ENCODE measurements at regions not wholly inside any gene's neighbourhood (a gene's known extent, or its start where the extent isn't known, plus 50 kb on each side); places are given as distances from the start of the nearest gene placed in this dataset.

- H3K4me1 ChIP-seq = peaks cover 4% of the 10 kb centered on the region
- intact Hi-C loops (cut with DNase I) = no loop called here
- ATAC-seq = no peak
- no peak for DNase-seq
- no peak for TF ChIP-seq CTCF (IDR thresholded peaks at IDR 0.05)
- H3K27ac ChIP-seq = no peak overlapping the region
- no peak overlapping the region for H3K4me3 ChIP-seq
- no peaks in the 10 kb centered on the region for H3K36me3 ChIP-seq
- H3K9me3 ChIP-seq = no peaks in the 10 kb centered on the region
- H3K27me3 ChIP-seq (ENCODE audit: low read depth) = peaks cover 3% of the 10 kb centered on the region
Observed at GRCh38 chr2:240325016-240326007, 110.2 kb upstream of the GPC1 start.

- intact Hi-C loops (cut with DNase I) = no loop called here
- Histone ChIP-seq H3K4me1 (peaks cover 4% of the 10 kb centered on the region), H3K9me3 (no peaks in the 10 kb centered on the region), H3K4me3 (no peak overlapping the region), H3K27me3 (ENCODE audit: low read depth) (peaks cover 3% of the 10 kb centered on the region), H3K36me3 (no peaks in the 10 kb centered on the region), H3K27ac (no peak overlapping the region)
- ATAC-seq (no peak), DNase-seq (no peak)
- TF ChIP-seq CTCF (IDR thresholded peaks at IDR 0.05) = no peak
Observed at GRCh38 chr2:240326246-240326645, 109.2 kb upstream of the GPC1 start.

- no peak for DNase-seq
- no peak overlapping the region for H3K27ac ChIP-seq
- H3K4me3 ChIP-seq = no peak overlapping the region
- intact Hi-C loops (cut with DNase I) = no loop called here
- no peaks in the 10 kb centered on the region for H3K36me3 ChIP-seq
- no peak for ATAC-seq
- H3K4me1 ChIP-seq = peaks cover 4% of the 10 kb centered on the region
- peaks cover 3% of the 10 kb centered on the region for H3K27me3 ChIP-seq (ENCODE audit: low read depth)
- TF ChIP-seq CTCF (IDR thresholded peaks at IDR 0.05) = no peak
- no peaks in the 10 kb centered on the region for H3K9me3 ChIP-seq
Observed at GRCh38 chr2:240326886-240327285, 108.6 kb upstream of the GPC1 start.

- intact Hi-C loops (cut with DNase I) = no loop called here
Observed at GRCh38 chr2:240327566-240327965, 107.9 kb upstream of the GPC1 start.

GRCh38 chr2:240328526-240328925 lies 106.9 kb upstream of the GPC1 start:
- intact Hi-C loops (cut with DNase I) = no loop called here
- Histone ChIP-seq H3K4me3 (no peak overlapping the region), H3K27ac (no peak overlapping the region), H3K9me3 (no peaks in the 10 kb centered on the region), H3K4me1 (peaks cover 4% of the 10 kb centered on the region), H3K27me3 (ENCODE audit: low read depth) (peaks cover 3% of the 10 kb centered on the region), H3K36me3 (no peaks in the 10 kb centered on the region)
- no peak for DNase-seq
- TF ChIP-seq CTCF (IDR thresholded peaks at IDR 0.05) = no peak
- ATAC-seq = no peak

More at GRCh38 chr2:240327566-240327965, 107.9 kb upstream of the GPC1 start:
- DNase-seq = no peak
- peaks cover 3% of the 10 kb centered on the region for H3K27me3 ChIP-seq (ENCODE audit: low read depth)
- no peak for TF ChIP-seq CTCF (IDR thresholded peaks at IDR 0.05)
- H3K27ac ChIP-seq = no peak overlapping the region
- no peak for ATAC-seq
- peaks cover 4% of the 10 kb centered on the region for H3K4me1 ChIP-seq
- no peaks in the 10 kb centered on the region for H3K9me3 ChIP-seq
- H3K4me3 ChIP-seq = no peak overlapping the region
- no peaks in the 10 kb centered on the region for H3K36me3 ChIP-seq

Data from lower lobe of right lung (tissue), 2 donors.